ENCODE measurements at regions not wholly inside any gene's neighbourhood (a gene's known extent, or its start where the extent isn't known, plus 50 kb on each side); places are given as distances from the start of the nearest gene placed in this dataset.
A peak's percentile ranks its signal among the peaks of the same experiment; 100 is the strongest.

- Histone ChIP-seq H3K36me3 (no peaks in the 10 kb centered on the region), H3K27ac (no peak overlapping the region), H3K4me1 (peaks cover 0 to 9% (median 0%) of the 10 kb centered on the region in 4 donors), H3K27me3 (no peaks in the 10 kb centered on the region), H3K9me3 (no peaks in the 10 kb centered on the region), H3K4me3 (no peak overlapping the region)
- TF ChIP-seq POLR2A (IDR thresholded peaks at IDR 0.05) (no peak), POLR2AphosphoS5 (IDR thresholded peaks at IDR 0.05) (no peak), CTCF (IDR thresholded peaks at IDR 0.05) (no peak), EP300 (IDR thresholded peaks at IDR 0.05) (no peak)
- 88 to 89% methylated on average over 4 of the region's 4 CpGs for WGBS, 2 donors
- peak; percentile 17 for DNase-seq
- intact Hi-C loops (cut with DNase I): no loop called here
Observed at GRCh38 chr20:57876163-57876562, 166.3 kb upstream of the PMEPA1 start.

GRCh38 chr20:57874141-57874540 lies 164.3 kb upstream of the PMEPA1 start:
- H3K27ac ChIP-seq: no peak overlapping the region
- H3K9me3 ChIP-seq: no peaks in the 10 kb centered on the region
- DNase-seq: peak; percentile 27
- H3K4me1 ChIP-seq: no peaks in the 10 kb centered on the region
- H3K27me3 ChIP-seq: no peaks in the 10 kb centered on the region
- H3K4me3 ChIP-seq: no peak overlapping the region
- intact Hi-C loops (cut with DNase I): no loop called here
- H3K36me3 ChIP-seq: no peaks in the 10 kb centered on the region
- WGBS, 2 donors: 95 to 96% methylated on average over 7 of the region's 7 CpGs
- TF ChIP-seq POLR2A (IDR thresholded peaks at IDR 0.05): no peak
- no peak for TF ChIP-seq EP300 (IDR thresholded peaks at IDR 0.05)
- TF ChIP-seq POLR2AphosphoS5 (IDR thresholded peaks at IDR 0.05): no peak
- no peak for TF ChIP-seq CTCF (IDR thresholded peaks at IDR 0.05)

- Histone ChIP-seq H3K36me3 (no peaks in the 10 kb centered on the region), H3K4me3 (no peak overlapping the region), H3K4me1 (no peaks in the 10 kb centered on the region), H3K27me3 (no peaks in the 10 kb centered on the region), H3K27ac (no peak overlapping the region), H3K9me3 (no peaks in the 10 kb centered on the region)
- no peak for TF ChIP-seq EP300 (IDR thresholded peaks at IDR 0.05)
- no peak for TF ChIP-seq POLR2A (IDR thresholded peaks at IDR 0.05)
- TF ChIP-seq POLR2AphosphoS5 (IDR thresholded peaks at IDR 0.05): no peak
- TF ChIP-seq CTCF (IDR thresholded peaks at IDR 0.05): no peak
- WGBS, 2 donors: 95 to 97% methylated on average over 4 of the region's 4 CpGs
- intact Hi-C loops (cut with DNase I): no loop called here
- DNase-seq: peak; percentile 42
Observed at GRCh38 chr20:57872816-57873409, 163.1 kb upstream of the PMEPA1 start.

- peak; percentile 55 for DNase-seq
- TF ChIP-seq POLR2A (IDR thresholded peaks at IDR 0.05) (no peak), EP300 (IDR thresholded peaks at IDR 0.05) (no peak), POLR2AphosphoS5 (IDR thresholded peaks at IDR 0.05) (no peak), CTCF (IDR thresholded peaks at IDR 0.05) (no peak)
- H3K4me1 ChIP-seq: no peaks in the 10 kb centered on the region
- H3K27me3 ChIP-seq: no peaks in the 10 kb centered on the region
- no peaks in the 10 kb centered on the region for H3K36me3 ChIP-seq
- H3K4me3 ChIP-seq: no peak overlapping the region
- intact Hi-C loops (cut with DNase I): no loop called here
- WGBS, 2 donors: 87 to 92% methylated on average over 12 of the region's 12 CpGs
- H3K9me3 ChIP-seq: no peaks in the 10 kb centered on the region
- no peak overlapping the region for H3K27ac ChIP-seq
Observed at GRCh38 chr20:57871237-57871632, 161.4 kb upstream of the PMEPA1 start.
